Right ventricle myocardium superior (tissue), 1 donor: ENCODE measurements at regions not wholly inside any gene's neighbourhood (a gene's known extent, or its start where the extent isn't known, plus 50 kb on each side); places are given as distances from the start of the nearest gene placed in this dataset.

Experiments used
- ATAC-seq: fragments of 200-7000 bp; cut with Tn5 transposase; one replicate; pipeline ENCODE4 v1.9.1; 2020; ENCODE audit warnings: mild to moderate bottlenecking; ENCODE audit not compliant: poor library complexity
- DNase-seq: peaks from one replicate; pipeline ENCODE4 v3.0.0-alpha.2; 2020
- intact Hi-C: fragments of 100-400 bp; cut with DNase I; formaldehyde crosslinking; loops from one replicate; pipeline ENCODE4 v1.11.2; 2022
- donor health status: DM: no; HTN: yes; CAD: no; lungs with severe emphysema.

DNA sequence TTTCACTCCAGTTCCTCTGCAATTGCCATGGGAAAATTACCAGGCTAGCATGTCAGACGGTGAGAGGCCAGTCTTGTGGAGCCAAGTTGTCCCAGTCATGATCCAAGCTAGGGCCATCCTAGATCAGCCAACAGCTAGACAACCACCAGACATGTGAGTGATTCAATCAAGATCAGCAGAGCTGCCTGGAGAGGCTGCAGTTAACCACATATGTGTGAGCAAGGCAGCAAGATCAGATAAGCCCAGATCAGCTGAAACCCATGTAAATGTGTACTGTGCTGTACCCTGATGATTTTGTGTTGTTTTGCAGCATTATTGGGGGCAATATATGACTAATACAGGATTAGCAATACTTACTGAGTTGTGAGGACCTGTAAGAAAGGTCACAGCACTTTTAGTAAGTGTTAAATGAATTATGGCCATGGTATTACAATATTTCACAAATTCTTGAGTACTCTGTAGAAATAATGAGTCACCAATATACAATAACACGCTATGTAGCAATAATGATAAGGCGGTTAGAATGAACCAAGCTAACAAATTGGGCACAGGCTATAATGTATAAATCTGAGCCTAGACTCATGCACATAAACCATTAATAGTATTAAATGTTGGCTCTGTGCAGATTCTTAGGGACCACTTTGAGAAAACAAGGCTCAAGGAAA is 91.4 kb downstream of the SUDS3 start:
- intact Hi-C loops: no loop called here
- ATAC-seq: no peak
- no peak for DNase-seq

DNA sequence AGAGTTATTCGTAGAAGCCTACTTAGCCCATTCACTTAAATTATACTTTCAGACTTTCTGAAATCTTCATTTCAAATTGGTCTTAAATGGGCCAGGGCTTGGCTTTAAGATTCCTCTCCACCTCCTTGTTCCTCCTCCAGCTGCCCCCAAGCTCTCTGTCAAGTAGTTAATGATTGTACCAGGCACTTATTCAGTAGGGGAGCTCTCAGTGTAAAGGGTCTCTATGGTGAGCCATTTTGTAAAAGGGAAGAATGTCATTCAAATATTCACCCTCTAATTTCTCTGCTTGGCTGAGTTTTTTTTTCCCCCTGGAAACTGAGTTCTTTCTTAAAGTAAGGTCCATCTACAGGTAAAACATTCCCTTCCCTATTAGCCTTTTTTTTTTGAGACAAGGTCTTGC is 96.6 kb downstream of the SUDS3 start:
- no peak for ATAC-seq
- intact Hi-C loops: no loop called here
- DNase-seq: no peak

DNA sequence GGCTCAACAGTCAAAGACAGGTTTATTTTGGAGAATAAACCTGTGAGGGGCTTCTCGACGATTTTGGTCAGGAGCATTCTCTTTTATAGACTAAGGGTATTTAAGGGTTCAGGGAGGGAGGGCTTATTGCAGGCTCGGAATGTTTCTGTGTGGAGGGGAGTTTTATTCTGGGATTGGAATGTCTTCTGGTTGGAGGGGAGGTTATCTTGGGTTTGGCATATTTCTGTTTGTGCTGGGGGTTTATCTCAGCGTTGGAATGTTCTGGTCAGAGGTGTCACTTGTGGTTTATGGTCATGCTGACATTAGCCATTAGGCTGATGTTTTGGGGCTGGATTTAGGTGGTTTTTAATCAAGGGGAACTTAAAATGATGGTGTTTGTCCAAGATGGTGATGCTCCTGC is 103.9 kb downstream of the SUDS3 start:
- intact Hi-C loops: no loop called here
- DNase-seq: no peak
- peak; percentile 60 for ATAC-seq

DNA sequence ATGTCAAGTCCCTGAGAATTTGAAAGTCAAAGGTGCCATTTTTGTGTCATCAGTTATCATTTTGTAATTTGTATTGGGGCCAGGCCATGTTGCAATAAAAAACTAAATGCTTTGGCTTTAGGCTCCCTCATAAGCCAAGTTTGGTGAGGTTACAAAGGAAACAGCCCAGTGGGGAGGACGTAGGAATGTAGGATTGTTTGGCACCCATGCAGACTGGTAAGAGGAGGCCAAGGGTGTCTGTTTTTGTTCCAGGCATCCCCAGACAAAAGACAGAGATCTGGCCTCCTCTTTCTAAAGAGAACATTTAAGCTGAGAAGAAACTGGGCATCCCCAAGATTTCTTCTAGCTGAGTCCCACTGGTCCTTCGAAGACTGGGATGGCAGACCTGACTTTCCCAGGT is 111.7 kb downstream of the SUDS3 start:
- DNase-seq (no peak), ATAC-seq (no peak)
- intact Hi-C loops: no loop called here

DNA sequence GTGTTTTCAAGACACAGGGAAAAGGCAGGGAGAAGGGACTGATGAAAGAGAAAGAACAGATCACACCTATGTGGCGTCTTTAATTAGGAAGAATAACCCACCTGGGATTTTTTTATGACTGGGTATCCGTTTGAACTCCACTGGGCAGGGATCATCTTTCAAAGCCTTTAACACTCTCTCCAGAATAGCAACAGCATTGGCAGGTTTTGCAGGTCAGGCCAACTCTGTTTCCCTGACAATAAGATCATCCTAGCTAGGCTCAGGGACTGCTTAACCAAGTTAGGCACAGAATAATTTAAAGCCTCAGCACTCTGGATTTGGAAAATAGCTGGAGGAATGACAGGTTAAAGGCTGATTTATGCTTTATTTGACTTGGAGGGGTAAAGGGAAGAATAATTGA is 117.6 kb downstream of the SUDS3 start:
- intact Hi-C loops: no loop called here
- no peak for ATAC-seq
- DNase-seq: no peak

DNA sequence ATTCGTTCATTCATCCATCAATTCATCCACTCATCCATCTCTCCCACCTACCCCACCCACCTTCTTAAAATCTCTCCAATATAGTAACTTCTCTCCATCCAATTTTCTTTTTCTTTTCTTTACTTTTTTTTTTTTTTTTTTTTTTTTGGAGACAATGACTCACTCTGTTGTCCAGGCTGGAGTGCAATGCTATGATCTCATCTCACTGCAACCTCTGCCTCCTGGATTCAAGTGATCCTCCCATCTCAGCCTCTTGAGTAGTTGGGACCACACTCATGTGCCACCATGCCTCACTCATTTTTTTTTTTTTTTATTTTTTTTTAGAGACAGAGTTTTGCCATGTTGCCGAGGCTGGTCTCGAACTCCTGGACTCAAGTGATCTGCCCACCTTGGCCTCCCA is 118.4 kb downstream of the SUDS3 start:
- no peak for ATAC-seq
- DNase-seq: no peak
- intact Hi-C loops: no loop called here

DNA sequence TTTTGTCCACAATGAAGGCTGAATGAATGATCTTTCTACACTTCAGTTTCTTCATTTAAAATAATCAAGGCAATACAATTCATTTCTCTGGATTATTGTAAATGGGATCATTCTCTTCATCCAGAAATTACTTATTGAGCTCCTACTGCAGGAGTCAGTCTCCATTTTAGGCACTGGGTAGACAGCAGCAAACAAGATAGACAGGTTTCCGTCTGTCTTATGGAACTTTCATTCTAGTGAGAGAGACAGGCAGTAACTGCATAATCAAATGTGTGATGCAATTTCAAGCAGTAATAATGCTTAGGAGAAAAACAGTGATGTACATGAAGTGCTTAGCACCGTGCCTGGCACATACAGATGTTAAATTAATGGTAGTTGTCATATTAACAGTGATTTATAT is 118.9 kb downstream of the SUDS3 start:
- DNase-seq: no peak
- intact Hi-C loops: no loop called here
- no peak for ATAC-seq

DNA sequence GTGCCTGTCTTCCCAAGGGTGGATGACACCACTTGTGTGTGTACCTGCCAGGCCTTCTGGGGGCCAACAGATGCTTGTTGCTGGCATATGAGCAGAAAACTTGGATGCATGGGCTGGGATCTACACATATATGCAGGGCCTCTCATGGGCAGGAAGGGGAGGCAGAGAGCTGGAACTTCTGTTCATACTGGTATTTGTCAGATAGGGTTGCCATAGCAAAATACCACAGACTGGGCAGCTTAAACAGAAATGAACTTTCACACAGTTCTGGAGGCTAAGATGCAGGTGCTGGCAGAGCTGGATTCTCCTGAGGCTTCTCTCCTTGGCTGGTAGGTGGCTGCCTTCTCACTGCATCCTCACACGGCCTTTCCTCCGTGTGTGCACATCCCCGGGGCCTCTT is 121.8 kb downstream of the SUDS3 start:
- intact Hi-C loops: no loop called here
- ATAC-seq (peak; percentile 89), DNase-seq (no peak)

DNA sequence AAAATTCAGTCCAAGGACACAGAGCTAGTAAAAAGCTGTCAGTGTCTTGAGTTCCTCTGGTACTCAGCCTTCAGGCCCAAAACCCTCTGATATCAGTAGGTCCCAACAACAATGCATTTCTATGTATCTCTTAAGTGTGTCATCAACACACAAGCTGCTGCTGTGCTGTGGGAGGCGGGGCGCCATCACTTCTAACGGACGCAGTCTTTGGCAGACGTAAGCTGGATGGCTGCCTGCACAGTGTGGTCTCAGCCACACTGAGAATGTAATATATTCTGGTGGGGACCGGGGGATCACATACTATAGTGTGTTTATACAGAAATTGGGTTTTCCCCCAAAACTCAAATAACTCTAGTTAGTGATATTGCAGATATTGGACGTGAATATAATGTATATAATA is 123.9 kb downstream of the SUDS3 start:
- DNase-seq (peak; percentile 52), ATAC-seq (peak; percentile 61)
- intact Hi-C loops: no loop called here

DNA sequence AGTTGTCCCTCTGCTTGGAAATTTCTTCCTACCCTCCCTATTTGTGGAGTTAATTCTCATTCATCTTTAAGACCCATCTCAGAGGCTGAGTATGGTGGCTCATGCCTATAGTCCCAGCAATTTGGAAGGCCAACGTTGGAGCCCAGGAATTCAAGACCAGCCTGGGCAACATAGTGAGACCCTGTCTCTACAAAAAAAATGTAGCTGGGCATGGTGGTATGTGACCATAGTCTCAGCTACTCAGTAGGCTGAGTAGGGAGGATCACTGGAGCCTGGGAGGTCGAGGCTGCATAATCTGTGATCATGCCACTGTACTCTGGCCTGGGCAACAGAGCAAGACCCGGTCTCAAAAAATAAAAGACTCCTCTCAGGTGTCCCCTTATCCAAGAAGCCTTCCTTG is 125.1 kb downstream of the SUDS3 start:
- DNase-seq (no peak), ATAC-seq (no peak)
- intact Hi-C loops: no loop called here

DNA sequence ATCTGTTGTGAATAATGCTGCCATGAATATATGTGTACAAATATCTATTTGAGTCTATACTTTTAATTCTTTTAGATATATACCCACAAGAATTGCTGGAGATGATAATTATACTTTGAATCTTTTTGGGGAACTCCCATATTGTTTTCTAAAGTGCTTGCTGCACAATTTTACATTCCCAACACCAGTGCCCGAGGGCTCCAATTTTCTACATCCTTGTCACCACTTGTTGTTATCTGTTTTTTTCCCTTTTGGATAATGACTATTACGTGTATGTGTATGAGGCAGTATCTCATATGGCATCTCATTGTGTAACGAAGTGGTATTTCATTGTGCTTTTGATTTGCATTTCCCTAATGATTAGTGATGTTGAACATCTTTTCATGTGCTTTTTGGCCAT is 127.1 kb downstream of the SUDS3 start:
- ATAC-seq: no peak
- DNase-seq: no peak
- intact Hi-C loops: no loop called here

DNA sequence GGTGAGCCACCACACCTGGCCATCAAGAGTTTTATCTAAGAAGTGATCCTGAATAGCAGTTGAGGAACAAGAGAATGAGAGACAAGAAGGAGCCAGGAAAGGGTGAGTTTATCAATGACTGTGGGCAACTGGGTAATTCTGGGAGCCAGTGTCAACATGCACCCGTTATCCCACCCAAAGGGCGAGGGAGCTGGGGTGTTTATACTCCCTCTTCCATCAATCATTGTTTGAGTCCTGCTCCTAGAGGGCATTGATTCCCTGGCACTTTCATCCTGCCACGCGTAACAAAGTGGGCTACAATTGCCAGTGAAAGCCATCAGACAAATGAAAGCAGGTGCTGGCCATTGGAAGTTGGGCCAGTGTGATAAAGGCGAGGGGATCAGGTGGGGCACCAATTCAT is 136.3 kb downstream of the SUDS3 start:
- intact Hi-C loops: no loop called here
- ATAC-seq (no peak), DNase-seq (no peak)

DNA sequence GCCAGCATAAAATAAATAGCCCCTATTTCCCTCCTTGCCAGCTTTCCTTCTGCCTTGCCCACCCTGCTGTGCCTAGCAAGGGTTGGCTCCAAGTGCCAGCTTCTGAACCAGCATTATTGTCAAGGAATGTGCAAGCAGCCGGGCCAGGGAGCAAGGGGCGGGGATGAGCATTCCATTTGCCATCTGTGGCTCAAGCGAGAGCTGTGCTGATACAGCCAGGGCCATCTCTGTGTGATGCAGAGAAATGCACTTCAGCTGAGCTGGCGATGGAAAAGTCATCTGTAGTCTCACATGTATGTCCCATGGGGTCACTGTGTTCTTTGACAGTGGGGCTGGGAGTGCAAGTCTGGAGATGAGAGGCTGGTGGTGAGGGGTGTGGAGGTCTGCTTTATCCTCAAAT is 137.3 kb downstream of the SUDS3 start:
- no peak for DNase-seq
- intact Hi-C loops: no loop called here
- no peak for ATAC-seq

DNA sequence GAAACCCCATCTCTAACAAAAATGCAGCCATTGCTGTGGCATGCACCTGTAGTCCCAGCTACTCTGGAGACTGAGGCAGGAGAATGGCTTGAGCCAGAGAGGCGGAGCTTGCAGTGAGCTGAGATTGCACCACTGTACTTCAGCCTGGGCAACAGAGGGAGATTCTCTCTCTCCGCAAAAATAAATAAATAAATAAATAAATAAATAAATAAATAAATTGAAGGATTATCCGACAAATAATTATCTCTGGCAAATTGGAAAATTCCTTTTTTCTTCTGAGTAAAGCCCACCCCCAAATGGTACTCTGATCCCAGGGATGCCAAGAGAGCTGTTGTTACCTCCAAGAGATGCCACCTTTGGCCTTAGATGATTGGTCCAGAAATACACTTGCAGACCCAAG is 137.9 kb downstream of the SUDS3 start:
- intact Hi-C loops: no loop called here
- DNase-seq: no peak
- no peak for ATAC-seq

DNA sequence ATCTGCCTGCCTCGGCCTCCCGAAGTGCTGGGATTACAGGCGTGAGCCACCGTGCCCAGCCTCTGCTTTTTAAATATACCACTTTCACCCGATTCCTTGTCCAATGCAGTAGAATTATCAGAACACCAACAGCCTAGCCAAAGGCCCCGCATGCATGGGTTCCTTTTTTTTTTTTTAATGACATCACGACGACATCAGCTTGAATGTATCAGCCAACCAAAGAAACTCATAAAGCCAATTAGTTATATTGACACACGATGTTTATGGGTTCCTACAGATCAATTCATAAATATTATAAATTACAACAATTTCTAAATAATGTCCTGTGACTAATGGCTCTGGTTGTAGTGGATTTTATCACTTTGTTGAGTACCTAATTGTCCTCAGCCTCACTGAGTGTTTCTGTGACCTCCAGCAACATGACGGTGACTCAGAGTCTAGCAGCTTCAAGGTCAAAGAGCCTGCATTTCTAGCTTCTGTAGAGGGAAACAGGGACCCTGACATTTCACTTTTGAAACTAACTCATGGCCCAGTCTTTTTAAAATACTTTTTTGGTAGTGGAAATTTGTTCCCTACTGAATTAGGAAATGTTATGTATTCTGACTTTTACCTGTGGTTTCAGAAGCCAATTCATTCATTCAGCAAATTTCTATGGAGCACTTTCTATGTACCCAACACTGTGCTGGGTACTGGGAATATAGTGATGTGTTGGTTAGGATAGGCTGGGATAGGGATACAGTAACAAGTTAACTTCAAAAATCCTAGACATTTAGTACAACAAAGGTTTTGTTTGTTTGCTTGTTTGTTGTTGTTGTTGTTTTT is 144.1 kb downstream of the SUDS3 start:
- intact Hi-C loops: no loop called here

DNA sequence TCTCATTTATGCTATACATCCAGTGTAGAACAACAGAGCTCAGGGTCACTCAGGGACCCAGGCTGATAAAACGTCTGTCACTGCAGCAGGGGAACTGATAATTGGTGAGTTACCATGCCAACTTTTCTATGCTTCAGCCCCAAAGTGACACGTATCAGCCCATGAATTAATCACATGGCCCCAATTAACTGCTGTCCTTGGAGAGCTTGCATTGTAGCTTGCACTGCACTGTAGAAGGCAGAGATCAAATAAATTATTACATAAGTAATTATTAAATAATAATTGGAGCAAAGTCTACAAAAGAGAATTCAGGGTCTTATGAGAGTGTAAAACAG is 144.6 kb downstream of the SUDS3 start:
- intact Hi-C loops: no loop called here
- no peak for ATAC-seq
- DNase-seq: no peak

More for the DNA sequence above, 144.1 kb downstream of the SUDS3 start:
- peak; percentile 87 for ATAC-seq
- DNase-seq: no peak

DNA sequence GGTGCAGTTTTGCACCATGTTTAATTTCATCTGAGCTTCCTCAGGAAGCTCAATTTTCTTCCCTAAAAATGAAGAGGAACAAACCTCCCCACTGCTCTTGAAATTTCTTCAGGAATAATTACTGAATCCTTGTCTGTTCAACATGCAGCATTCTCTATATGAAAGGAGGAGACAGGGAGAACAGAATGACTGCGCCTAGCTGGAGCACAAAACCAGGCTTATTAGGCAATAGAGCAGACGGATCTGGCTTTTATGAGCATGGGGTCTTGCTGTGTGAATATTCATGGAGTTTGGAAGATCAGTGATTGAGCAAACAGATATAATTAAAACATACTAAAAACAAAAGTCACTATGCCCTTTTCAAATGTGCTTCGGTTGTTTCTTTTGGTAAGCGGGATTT is 148.1 kb downstream of the SUDS3 start:
- intact Hi-C loops: no loop called here
- ATAC-seq (no peak), DNase-seq (no peak)

DNA sequence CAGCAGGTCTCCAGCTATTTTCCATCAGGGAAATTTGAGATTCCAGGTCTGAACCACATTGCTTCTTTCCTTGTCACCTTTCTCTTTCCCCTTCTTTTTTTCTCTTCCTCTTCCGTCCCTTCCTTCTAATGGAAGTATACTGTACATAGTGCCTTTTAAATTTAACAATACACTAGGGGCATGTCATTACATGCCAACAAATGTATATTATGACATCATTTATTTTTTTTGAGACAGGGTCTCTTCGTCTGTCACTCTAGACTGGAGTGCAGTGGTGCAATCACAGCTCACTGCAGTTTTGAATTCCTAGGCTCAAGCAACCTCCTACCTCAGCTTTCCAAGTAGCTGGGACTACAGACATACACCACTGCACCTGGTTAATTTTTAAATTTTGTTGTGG is 148.9 kb downstream of the SUDS3 start:
- intact Hi-C loops: no loop called here
- ATAC-seq: no peak

DNA sequence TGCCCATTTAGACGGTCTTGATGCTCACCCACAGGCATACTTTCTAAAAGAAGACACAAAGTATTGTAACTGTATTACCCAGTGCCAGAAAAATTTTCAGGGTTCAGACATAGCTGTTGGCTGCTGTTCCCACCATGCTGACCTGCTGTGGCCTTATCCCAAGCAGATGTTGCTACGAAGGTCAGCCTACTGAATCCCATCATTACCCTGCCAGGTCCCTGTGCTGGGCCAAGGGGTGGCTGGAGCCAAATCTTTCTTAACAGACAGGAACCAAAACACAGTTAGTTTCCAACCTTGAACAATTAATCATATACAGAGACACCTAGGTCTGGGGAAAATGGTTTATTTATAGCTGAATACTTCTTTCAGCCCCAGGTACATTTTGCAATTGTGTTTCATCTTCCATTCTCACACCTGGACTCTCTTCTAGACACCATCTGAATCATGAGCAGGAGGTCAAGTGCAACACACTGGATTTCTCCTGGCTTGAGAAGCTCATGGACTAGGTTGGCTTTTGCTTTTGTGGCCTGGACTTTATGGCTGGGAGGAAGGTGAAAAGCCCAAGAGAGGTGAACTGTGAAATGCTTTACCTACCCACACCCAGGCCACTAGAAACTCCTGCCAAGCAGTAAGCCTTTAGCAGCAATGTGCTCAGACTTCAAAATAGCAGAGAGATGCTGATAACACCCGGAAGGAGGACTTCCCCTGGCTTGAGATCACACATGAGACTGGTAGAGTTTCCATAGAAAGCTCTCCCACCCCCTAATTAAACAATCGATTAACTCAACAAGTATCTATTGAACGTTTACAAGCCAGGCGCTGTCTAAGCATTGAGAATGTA is 150.1 kb downstream of the SUDS3 start:
- DNase-seq (peak; percentile 69), ATAC-seq (peak; percentile 94)
- intact Hi-C loops: no loop called here

More for the DNA sequence above, 148.9 kb downstream of the SUDS3 start:
- no peak for DNase-seq

DNA sequence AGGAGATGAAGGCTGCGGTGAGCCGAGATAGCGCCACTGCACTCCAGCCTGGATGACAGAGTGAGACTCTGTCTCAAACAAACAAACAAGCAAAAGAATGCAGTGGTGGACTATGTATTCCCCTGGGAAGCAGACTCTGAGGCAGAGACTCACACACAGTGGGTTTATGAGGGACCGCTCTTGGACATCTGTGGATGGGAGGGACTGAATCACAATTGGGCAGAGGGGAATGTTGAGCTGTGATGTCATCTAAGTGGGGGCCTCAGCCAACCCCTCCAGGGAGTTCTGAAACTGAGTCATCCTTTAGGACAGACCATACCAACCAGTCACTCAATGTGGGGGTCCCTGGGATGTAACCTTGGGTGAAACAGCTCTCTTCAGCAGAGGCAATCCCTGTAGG is 151.0 kb downstream of the SUDS3 start:
- no peak for DNase-seq
- intact Hi-C loops: no loop called here
- ATAC-seq: peak; percentile 24
